ENCODE measurements at regions not wholly inside any gene's neighbourhood (a gene's known extent, or its start where the extent isn't known, plus 50 kb on each side); places are given as distances from the start of the nearest gene placed in this dataset.

DNA sequence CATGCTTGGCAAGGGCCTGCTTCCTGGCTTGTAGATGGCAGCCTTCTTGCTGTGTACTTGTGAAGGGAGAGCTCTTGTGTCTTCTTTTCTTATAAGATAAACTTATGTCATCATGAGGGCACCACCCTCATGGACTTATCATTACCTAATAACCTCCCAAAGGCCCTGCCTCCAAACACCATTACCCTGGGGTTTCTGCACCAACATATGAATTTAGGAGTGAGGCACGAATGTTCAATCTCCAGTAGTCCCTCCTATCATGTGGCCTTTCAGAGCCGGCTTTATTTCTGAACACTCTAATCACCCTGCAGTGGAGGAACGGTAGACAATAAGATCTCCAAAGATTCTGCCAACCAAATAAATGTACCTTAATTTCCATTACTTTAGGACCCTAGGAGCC lies 144.3 kb downstream of the ABCC12 start:
- TF ChIP-seq, protein P1, sequence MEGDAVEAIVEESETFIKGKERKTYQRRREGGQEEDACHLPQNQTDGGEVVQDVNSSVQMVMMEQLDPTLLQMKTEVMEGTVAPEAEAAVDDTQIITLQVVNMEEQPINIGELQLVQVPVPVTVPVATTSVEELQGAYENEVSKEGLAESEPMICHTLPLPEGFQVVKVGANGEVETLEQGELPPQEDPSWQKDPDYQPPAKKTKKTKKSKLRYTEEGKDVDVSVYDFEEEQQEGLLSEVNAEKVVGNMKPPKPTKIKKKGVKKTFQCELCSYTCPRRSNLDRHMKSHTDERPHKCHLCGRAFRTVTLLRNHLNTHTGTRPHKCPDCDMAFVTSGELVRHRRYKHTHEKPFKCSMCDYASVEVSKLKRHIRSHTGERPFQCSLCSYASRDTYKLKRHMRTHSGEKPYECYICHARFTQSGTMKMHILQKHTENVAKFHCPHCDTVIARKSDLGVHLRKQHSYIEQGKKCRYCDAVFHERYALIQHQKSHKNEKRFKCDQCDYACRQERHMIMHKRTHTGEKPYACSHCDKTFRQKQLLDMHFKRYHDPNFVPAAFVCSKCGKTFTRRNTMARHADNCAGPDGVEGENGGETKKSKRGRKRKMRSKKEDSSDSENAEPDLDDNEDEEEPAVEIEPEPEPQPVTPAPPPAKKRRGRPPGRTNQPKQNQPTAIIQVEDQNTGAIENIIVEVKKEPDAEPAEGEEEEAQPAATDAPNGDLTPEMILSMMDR (IDR thresholded peaks at IDR 0.05), result no peak
- TF ChIP-seq POLR2A (IDR thresholded peaks at IDR 0.05), result no peak
